Body of pancreas (tissue), 4 donors: ENCODE measurements at regions not wholly inside any gene's neighbourhood (a gene's known extent, or its start where the extent isn't known, plus 50 kb on each side); places are given as distances from the start of the nearest gene placed in this dataset.

Experiments
- POLR2A ChIP-seq, 3 donors: fragments of 450-650 bp; IDR thresholded peaks; one replicate each; pipeline ENCODE4 v1.6.1; 2016; ENCODE audit warnings: antibody characterized with exemption in 3 of 3, mild to moderate bottlenecking in 2 of 3
- TF ChIP-seq, protein P1 (sequence below), 7 experiments: fragments of 450-650 bp in 4 of 7; fragments of 200-600 bp in 3 of 7; sonication (generic) in 3 of 7; IDR thresholded peaks; one replicate each; pipeline ENCODE4 v1.5.1; 2016 to 2019; ENCODE audit warnings: antibody characterized with exemption in 7 of 7

DNA sequence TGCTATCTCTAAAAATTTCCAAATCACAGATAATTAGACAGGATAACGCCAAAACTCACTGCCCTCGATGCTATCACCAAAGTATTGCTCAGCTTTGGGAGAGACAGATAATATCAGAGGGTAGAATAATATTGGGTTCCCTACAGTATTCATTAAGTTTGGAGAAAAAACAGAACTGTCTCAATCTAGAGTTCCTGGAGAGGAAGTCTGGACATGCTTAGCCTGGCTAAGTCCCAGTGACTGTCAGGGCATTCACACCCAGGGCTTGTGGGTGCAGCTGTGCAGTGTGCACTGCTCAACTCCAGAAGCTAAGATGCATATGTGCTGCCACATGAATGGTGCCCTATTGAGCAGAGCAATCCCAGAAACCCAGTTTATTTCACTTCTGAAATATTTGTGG lies 459.6 kb upstream of the DPH6 start:
- TF ChIP-seq, protein P1, sequence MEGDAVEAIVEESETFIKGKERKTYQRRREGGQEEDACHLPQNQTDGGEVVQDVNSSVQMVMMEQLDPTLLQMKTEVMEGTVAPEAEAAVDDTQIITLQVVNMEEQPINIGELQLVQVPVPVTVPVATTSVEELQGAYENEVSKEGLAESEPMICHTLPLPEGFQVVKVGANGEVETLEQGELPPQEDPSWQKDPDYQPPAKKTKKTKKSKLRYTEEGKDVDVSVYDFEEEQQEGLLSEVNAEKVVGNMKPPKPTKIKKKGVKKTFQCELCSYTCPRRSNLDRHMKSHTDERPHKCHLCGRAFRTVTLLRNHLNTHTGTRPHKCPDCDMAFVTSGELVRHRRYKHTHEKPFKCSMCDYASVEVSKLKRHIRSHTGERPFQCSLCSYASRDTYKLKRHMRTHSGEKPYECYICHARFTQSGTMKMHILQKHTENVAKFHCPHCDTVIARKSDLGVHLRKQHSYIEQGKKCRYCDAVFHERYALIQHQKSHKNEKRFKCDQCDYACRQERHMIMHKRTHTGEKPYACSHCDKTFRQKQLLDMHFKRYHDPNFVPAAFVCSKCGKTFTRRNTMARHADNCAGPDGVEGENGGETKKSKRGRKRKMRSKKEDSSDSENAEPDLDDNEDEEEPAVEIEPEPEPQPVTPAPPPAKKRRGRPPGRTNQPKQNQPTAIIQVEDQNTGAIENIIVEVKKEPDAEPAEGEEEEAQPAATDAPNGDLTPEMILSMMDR (IDR thresholded peaks at IDR 0.05) = no peak
- TF ChIP-seq POLR2A (IDR thresholded peaks at IDR 0.05) = no peak
